ENCODE measurements at regions not wholly inside any gene's neighbourhood (a gene's known extent, or its start where the extent isn't known, plus 50 kb on each side); places are given as distances from the start of the nearest gene placed in this dataset.

DNA sequence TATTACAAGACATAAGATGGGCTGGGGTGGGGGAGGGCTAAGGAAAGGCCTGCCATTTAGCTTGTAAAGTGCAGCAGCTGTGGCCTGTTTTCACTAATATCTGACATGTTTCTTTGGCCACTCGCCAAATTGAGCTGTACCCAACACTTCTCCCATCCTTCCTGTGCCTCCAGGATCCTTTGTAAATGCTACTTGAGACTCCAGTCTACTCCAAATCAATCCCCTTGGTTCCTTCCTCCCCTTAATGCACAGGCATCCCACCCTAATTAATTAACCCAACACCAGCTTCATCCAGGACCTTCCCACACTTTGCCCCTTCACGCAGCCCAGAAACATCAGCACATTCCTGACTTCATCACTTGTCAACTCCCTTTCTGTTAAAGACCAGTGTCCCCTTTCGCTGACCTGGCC, 55.0 kb upstream of the TCF21 start:
- DNase-seq (ENCODE audit: low read depth) = peak; percentile 67
- H3K4me3 ChIP-seq (replicated peaks; ENCODE audit: low read depth, low read length) = no peak overlapping the region
- TF ChIP-seq, protein P1, sequence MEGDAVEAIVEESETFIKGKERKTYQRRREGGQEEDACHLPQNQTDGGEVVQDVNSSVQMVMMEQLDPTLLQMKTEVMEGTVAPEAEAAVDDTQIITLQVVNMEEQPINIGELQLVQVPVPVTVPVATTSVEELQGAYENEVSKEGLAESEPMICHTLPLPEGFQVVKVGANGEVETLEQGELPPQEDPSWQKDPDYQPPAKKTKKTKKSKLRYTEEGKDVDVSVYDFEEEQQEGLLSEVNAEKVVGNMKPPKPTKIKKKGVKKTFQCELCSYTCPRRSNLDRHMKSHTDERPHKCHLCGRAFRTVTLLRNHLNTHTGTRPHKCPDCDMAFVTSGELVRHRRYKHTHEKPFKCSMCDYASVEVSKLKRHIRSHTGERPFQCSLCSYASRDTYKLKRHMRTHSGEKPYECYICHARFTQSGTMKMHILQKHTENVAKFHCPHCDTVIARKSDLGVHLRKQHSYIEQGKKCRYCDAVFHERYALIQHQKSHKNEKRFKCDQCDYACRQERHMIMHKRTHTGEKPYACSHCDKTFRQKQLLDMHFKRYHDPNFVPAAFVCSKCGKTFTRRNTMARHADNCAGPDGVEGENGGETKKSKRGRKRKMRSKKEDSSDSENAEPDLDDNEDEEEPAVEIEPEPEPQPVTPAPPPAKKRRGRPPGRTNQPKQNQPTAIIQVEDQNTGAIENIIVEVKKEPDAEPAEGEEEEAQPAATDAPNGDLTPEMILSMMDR (IDR thresholded peaks at IDR 0.05; ENCODE audit: low read length, missing control alignments) = no peak

- TF ChIP-seq, protein P1 (IDR thresholded peaks at IDR 0.05; ENCODE audit: low read length, missing control alignments) = no peak
- DNase-seq (ENCODE audit: low read depth) = no peak
- no peak overlapping the region for H3K4me3 ChIP-seq (replicated peaks; ENCODE audit: low read depth, low read length)
Measured at GRCh38 chr6:133834472-133835170, 54.3 kb upstream of the TCF21 start.

GRCh38 chr6:133835901-133836300, 53.0 kb upstream of the TCF21 start:
- peak; percentile 58 for DNase-seq (ENCODE audit: low read depth)
- TF ChIP-seq, protein P1 (IDR thresholded peaks at IDR 0.05; ENCODE audit: low read length, missing control alignments) = peak; percentile 26

GRCh38 chr6:133837801-133838349, 51.0 kb upstream of the TCF21 start:
- H3K4me3 ChIP-seq (replicated peaks; ENCODE audit: low read depth, low read length) = peak overlapping the region; percentile 19
- peak; percentile 23 for DNase-seq (ENCODE audit: low read depth)
- TF ChIP-seq, protein P1 (IDR thresholded peaks at IDR 0.05; ENCODE audit: low read length, missing control alignments) = peak; percentile 43

More at GRCh38 chr6:133835901-133836300, 53.0 kb upstream of the TCF21 start:
- no peak overlapping the region for H3K4me3 ChIP-seq (replicated peaks; ENCODE audit: low read depth, low read length)

All from fibroblast of pulmonary artery (primary cell).